CD4-positive, alpha-beta T cell (primary cell): ENCODE measurements at regions not wholly inside any gene's neighbourhood (a gene's known extent, or its start where the extent isn't known, plus 50 kb on each side); places are given as distances from the start of the nearest gene placed in this dataset.

ENCODE experiments used
- ATAC-seq: fragments of 200-7000 bp; cut with Tn5 transposase; one replicate; pipeline ENCODE4 v1.10.0; 2022; ENCODE audit warnings: mild to moderate bottlenecking; ENCODE audit not compliant: poor library complexity
- CTCF ChIA-PET: fragments of 350-600 bp; sonication (Branson Sonifier 250); formaldehyde crosslinking; loops from one replicate; lab custom pipeline; 2021; ENCODE audit warnings: antibody characterized with exemption, inconsistent platforms; lab: Charles Lee
- POLR2A ChIA-PET: fragments of 350-600 bp; sonication (Branson Sonifier 250); formaldehyde crosslinking; loops from one replicate; lab custom pipeline; 2021; ENCODE audit warnings: antibody characterized with exemption, inconsistent platforms; lab: Charles Lee
- DNase-seq, 14 experiments: peaks; one replicate each; pipeline ENCODE4 v3.0.0-alpha.2; 2013 to 2020; ENCODE audit warnings: mixed read lengths in 2 of 14
- H3K27ac ChIP-seq, 2 donors: one replicate each; pipeline versions ENCODE4 v1.5.1 to v1.7.0; 2013; ENCODE audit warnings: low read length in 2 of 2, low read depth in 1 of 2, mild to moderate bottlenecking in 1 of 2
- H3K27me3 ChIP-seq, 2 experiments: 1 replicate in 1 of 2; 2 replicates in 1 of 2; pipeline versions ENCODE4 v1.6.1 to v1.7.0; 2013; ENCODE audit warnings: low read length in 2 of 2, control low read depth in 1 of 2, mild to moderate bottlenecking in 1 of 2, moderate library complexity in 1 of 2; ENCODE audit not compliant: insufficient read depth in 2 of 2, control insufficient read depth in 1 of 2
- H3K36me3 ChIP-seq: one replicate; pipeline ENCODE4 v1.6.1; 2013; ENCODE audit warnings: low read length, control low read depth; ENCODE audit not compliant: insufficient read depth
- H3K4me1 ChIP-seq: one replicate; pipeline ENCODE4 v1.6.1; 2013; ENCODE audit warnings: low read length, control low read depth; ENCODE audit not compliant: insufficient read depth
- H3K4me3 ChIP-seq: one replicate; pipeline ENCODE4 v1.5.1; 2013; ENCODE audit warnings: mild to moderate bottlenecking, low read length, moderate library complexity
- H3K9me3 ChIP-seq, 2 experiments: 1 replicate in 1 of 2; 2 replicates in 1 of 2; pipeline versions ENCODE4 v1.6.1 to v1.7.0; 2013; ENCODE audit warnings: low read length in 2 of 2, mild to moderate bottlenecking in 2 of 2, control low read depth in 1 of 2, moderate library complexity in 1 of 2; ENCODE audit not compliant: control insufficient read depth in 1 of 2, insufficient read depth in 1 of 2
- H3K27ac Mint-ChIP-seq: one replicate; pipeline ENCODE4 v1.8.0; 2020; ENCODE audit warnings: mixed read lengths
- H3K27me3 Mint-ChIP-seq: one replicate; pipeline ENCODE4 v1.8.0; 2021; ENCODE audit warnings: mixed read lengths
- H3K36me3 Mint-ChIP-seq: one replicate; pipeline ENCODE4 v1.8.0; 2021; ENCODE audit warnings: low read depth, mixed read lengths
- H3K4me1 Mint-ChIP-seq: one replicate; pipeline ENCODE4 v1.8.0; 2021; ENCODE audit warnings: low read depth, mixed read lengths
- H3K4me3 Mint-ChIP-seq: one replicate; pipeline ENCODE4 v1.8.0; 2020; ENCODE audit warnings: mild to moderate bottlenecking, mixed read lengths
- H3K9me3 Mint-ChIP-seq: one replicate; pipeline ENCODE4 v1.8.0; 2020; ENCODE audit warnings: mixed read lengths
- CTCF ChIP-seq: fragments of 200-600 bp; IDR thresholded peaks from one replicate; pipeline ENCODE4 v1.8.0; 2022; ENCODE audit warnings: antibody characterized with exemption, mild to moderate bottlenecking
- intact Hi-C, 2 experiments: fragments of 100-400 bp; cut with DNase I in 1 of 2; cut with micrococcal nuclease in 1 of 2; formaldehyde crosslinking; loops; one replicate each; pipeline versions ENCODE4 v1.15.1 to v1.9.0; 2023 to 2025; cut with DNase I, micrococcal nuclease

GRCh38 chr5:142427015-142427364 lies 102.2 kb upstream of the SPRY4 start:
- intact Hi-C loops: loop anchor here in 1 of 2 experiments (10.0 kb wide), 1 partner anchor 102 kb away; the partner anchor contains the start of gene SPRY4
- H3K9me3 ChIP-seq: no peaks in the 10 kb centered on the region
- H3K27me3 ChIP-seq: no peaks in the 10 kb centered on the region
- peaks cover 52% of the 10 kb centered on the region for H3K4me1 ChIP-seq
- Mint-ChIP-seq H3K36me3 (no peaks in the 10 kb centered on the region), H3K27ac (no peak overlapping the region), H3K27me3 (no peaks in the 10 kb centered on the region), H3K9me3 (peaks cover 3% of the 10 kb centered on the region), H3K4me3 (no peak overlapping the region), H3K4me1 (peaks cover 59% of the 10 kb centered on the region)
- ChIA-PET CTCF (no interaction called here), POLR2A (no interaction called here)
- DNase-seq: no peak
- no peak overlapping the region for H3K4me3 ChIP-seq
- no peak overlapping the region for H3K27ac ChIP-seq
- no peak for TF ChIP-seq CTCF
- no peaks in the 10 kb centered on the region for H3K36me3 ChIP-seq
- no peak for ATAC-seq

DNA sequence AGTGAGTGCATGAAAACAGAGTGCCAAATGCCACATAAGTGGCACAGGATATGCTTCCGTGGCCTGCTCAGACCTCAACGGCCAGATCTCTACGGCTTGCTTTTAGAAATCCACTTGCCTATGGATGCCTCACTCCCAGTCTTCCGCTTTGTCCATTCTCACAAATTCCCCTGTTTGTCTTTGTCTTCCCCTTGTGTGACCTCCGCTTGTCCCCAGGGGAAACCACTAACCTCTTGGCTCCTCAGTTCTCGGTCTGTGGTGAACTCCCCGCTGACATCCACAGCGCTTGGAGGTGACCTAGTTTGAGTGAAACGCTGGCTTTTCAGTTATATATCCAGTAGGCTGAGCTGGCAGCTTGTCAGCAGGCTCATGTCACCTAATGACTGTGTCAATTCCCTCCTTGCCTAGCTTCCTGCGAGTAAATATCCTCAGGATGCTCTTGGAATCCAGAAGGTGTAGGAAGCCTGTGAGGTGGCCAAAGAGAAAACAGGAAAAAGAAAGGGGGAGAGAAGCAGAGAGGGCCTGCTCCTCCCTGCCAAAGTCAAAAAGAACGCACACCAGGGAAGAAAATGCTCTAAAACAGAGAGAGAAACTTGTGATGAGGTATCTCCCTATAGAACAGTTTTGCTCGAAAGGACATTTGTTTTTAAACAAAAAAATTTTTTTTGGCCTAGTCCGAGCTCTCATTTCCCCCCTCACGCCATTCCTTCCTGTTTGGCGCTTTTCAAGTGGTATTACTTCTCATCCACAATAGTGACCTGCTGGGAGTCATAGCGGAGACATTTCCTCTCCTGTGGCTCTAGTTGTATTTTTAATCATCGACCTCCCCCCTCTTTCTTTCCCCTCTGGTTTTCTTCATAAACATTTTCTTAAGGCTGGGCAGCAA lies 101.6 kb upstream of the SPRY4 start:
- H3K36me3 Mint-ChIP-seq: no peaks in the 10 kb centered on the region
- no peak for TF ChIP-seq CTCF
- Histone ChIP-seq H3K4me1 (peaks cover 52% of the 10 kb centered on the region), H3K4me3 (no peak overlapping the region), H3K9me3 (no peaks in the 10 kb centered on the region), H3K27ac (no peak overlapping the region), H3K27me3 (no peaks in the 10 kb centered on the region), H3K36me3 (no peaks in the 10 kb centered on the region)
- ATAC-seq (peak; percentile 83), DNase-seq (peak in 12 of 14 experiments; percentile 7 to 83 (median 28))
- ChIA-PET POLR2A (no interaction called here), CTCF (no interaction called here)
- H3K4me3 Mint-ChIP-seq: peak overlapping the region; percentile 14
- H3K27ac Mint-ChIP-seq: peak overlapping the region; percentile 9
- intact Hi-C loops: loop anchor here in 1 of 2 experiments (10.0 kb wide), 1 partner anchor 102 kb away; the partner anchor contains the start of gene SPRY4
- H3K4me1 Mint-ChIP-seq: peaks cover 59% of the 10 kb centered on the region
- no peaks in the 10 kb centered on the region for H3K27me3 Mint-ChIP-seq
- peaks cover 3% of the 10 kb centered on the region for H3K9me3 Mint-ChIP-seq

DNA sequence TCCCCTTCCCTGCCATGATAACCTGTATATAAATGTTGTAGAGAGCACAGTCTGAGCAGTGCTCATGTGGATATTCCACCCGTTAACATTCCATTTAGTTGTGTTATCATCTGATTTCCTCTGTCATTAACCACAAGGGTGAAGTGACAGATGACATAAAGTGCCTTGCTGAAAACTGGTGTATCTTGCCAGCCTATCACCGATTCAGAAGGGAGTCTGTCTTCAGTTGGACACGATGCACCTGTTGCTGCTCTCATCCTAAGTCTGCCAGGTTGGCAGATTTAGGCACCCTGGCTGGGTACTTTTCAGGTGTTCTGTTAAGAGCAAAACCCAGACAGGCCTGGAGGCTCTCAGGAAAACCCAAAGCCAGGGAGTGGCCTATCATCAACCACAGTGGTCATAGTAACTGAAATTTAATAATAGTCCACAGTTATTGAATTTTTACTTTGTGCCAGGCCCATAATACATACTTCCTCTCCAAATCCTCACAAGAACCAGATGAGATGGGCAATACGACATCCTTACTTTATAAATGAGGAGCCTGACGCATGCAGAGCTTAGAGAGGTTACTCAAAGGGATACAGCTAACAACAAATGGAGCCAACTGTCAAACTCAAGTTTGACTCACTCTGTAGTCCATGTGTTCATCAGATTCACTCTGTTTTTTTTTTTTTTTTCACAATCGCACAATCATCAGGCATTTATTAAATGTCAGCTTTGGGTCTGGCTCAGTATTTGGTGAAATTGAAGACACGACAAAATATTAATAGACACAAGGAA lies 100.7 kb upstream of the SPRY4 start:
- Histone ChIP-seq H3K27ac (no peak overlapping the region), H3K27me3 (no peaks in the 10 kb centered on the region), H3K9me3 (no peaks in the 10 kb centered on the region), H3K4me1 (peaks cover 57% of the 10 kb centered on the region), H3K36me3 (no peaks in the 10 kb centered on the region), H3K4me3 (no peak overlapping the region)
- Mint-ChIP-seq H3K36me3 (no peaks in the 10 kb centered on the region), H3K4me3 (no peak overlapping the region), H3K9me3 (peaks cover 3% of the 10 kb centered on the region), H3K27me3 (no peaks in the 10 kb centered on the region), H3K27ac (no peak overlapping the region), H3K4me1 (peaks cover 62% of the 10 kb centered on the region)
- CTCF ChIA-PET: no interaction called here
- TF ChIP-seq CTCF: no peak
- ATAC-seq: no peak
- intact Hi-C loops: loop anchor here in 1 of 2 experiments (10.0 kb wide), 1 partner anchor 101 kb away; the partner anchor contains the start of gene SPRY4
- POLR2A ChIA-PET: no interaction called here
- no peak for DNase-seq
